Left cardiac atrium (tissue), 4 donors: ENCODE measurements at regions not wholly inside any gene's neighbourhood (a gene's known extent, or its start where the extent isn't known, plus 50 kb on each side); places are given as distances from the start of the nearest gene placed in this dataset.
"Not testable (repeated sequence)": the region's sequence is repeated elsewhere in the genome, so short reads cannot be mapped to it uniquely, and the experiment has no call there.

ENCODE experiments used
- ATAC-seq, 2 donors: fragments of 200-7000 bp; cut with Tn5 transposase; one replicate each; pipeline ENCODE4 v1.9.1; 2020; ENCODE audit warnings: mild to moderate bottlenecking in 2 of 2, moderate library complexity in 2 of 2
- DNase-seq: peaks from one replicate; pipeline ENCODE4 v3.0.0-alpha.2; 2020
- intact Hi-C, 2 donors: fragments of 100-400 bp; cut with DNase I; formaldehyde crosslinking; loops; one replicate each; pipeline versions ENCODE4 v1.14.1 to v1.15.1; 2022 to 2023
- donor health status: DM: no; HTN: yes; CAD: no.
- donor health status: DM: no; HTN: yes; CAD: no; lungs with severe emphysema.
- donor health status: DM: yes; HTN: yes; CAD: no.
- donor health status: Dilated cardiomyopathy.

DNA sequence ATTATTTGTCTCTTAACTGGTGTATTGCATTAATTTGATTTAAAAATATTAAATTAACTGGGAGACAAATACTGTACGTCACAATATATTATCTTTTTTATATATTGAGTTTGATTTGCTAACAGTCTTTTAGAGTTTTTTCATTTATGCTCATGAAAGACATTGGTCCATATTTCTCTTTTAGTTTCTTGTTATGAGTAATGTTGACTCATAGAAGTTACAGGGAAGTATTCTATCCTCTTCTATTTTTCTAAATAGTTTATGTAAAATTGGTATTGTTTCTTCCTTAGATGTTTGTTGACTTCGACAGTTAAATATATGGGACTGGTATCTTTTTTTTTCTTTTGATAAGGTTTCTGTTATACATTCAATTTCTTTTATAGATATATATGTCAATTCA lies 1115.6 kb upstream of the CITED2 start:
- intact Hi-C loops = no loop called here
- ATAC-seq (no peak), DNase-seq (no peak)

DNA sequence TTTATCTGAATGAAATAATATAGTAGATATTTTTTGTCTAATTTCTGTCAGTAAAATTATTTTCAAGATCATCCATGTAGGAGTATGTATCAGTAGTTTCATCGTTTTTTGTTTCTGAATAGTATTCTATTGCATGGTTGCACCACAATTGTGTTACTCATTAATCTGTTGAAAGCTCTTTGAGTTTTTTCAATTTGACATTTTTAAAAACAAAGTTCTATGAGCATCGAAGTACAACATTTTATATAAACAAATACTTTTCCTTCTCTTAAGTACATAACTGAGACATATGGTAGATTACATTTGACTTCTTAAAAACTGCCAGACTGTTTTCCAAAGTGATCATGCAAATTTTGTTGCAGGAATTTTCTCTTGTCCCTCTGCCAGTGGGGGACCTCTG lies 1113.1 kb upstream of the CITED2 start:
- intact Hi-C loops = no loop called here
- ATAC-seq = no peak

DNA sequence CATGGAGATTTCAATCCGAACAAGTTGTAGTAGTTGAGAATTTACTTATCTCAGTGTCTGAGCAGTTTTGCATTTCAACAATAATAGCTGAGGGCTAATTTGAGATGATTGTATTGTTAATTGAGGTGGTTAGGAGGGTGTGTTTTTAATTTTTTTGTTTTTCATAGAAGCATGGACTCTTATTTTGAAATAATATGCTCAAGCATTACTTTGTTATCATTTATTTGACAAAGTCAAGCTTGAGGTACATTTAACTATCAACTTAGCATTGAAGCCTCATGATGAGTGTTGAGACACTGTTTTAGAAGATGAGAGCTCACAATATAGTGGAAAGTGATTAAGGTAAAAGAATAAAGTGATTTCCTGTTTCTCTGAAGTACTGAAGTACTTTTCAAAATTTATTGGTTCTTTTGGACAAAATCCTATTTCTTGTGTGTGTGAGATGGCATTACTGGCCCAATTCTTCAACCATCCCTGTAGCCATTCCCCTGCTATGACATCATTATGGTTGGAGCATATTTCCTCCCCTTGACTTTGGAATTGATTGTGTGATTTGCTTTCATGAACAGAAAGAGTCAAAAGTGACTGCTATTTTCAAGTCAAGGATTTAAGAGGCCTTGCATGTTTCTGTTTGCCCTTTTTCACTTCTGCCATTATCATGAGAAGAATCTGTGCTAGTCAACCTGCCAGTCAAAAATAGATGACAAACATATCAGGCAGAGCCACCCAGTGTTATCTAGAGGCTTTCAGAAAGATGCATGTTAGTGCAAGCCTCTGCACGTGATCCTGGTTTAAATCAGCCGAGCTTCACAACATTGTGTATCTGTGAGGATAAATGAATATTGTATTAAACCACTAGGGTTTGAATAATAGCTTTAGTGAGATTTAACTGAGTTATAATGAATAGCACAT lies 1112.3 kb upstream of the CITED2 start:
- no peak for ATAC-seq
- DNase-seq = no peak
- intact Hi-C loops = no loop called here

More for the DNA sequence above, 1113.1 kb upstream of the CITED2 start:
- no peak for DNase-seq

DNA sequence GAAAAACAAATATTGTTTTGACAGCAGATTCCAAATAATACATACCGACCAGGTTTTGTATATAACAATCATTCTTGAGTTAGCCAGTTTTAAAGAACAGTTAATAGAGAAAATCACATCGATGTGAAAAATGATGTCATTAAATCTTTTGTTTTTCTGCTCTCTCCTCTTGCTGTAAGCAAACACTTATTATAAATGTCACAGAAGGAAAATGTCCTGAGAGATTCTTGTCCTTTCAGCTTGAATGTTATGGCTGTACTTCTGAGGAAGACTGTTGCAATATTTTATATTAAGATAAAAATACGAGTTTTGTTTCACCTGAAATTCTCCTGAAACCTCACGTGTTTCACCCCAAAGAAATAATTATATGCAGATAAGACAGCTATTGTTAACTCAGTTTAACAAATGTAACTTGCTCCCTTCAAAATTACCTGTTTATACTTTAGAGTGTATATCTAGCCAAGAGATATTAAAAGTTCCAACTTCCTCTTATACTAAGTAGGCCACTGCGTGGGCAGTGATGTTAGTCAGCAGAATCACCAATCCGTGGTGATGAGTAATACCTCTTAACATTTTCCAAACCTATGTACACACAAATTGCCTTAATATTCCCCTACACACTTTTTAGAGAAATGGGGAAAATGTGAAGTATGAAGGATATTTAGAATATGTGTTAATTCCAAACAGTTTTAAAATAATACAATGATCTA lies 1111.4 kb upstream of the CITED2 start:
- ATAC-seq (peak; percentile 63 to 93), DNase-seq (peak; percentile 36)
- intact Hi-C loops = no loop called here

DNA sequence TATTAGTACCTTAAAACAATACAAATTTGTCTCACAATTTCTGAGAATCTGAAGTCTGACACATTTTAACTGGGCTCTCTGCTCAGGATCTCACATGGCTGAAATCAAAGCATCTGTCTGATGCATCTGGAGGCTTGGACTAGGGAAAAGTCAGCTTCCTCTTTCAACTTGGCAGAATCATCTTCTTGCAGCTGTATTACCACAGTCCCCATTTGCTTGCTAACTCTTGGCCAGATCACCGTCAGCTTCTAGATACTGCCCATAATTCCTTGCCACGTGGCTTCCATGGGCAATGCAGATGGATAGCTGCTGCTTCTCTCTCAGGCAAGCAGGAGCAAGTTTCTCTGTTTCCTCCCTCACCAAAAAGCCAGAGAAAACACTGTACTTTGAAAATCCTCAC lies 1106.4 kb upstream of the CITED2 start:
- ATAC-seq (peak; percentile 53 to 82), DNase-seq (no peak)
- intact Hi-C loops = no loop called here

DNA sequence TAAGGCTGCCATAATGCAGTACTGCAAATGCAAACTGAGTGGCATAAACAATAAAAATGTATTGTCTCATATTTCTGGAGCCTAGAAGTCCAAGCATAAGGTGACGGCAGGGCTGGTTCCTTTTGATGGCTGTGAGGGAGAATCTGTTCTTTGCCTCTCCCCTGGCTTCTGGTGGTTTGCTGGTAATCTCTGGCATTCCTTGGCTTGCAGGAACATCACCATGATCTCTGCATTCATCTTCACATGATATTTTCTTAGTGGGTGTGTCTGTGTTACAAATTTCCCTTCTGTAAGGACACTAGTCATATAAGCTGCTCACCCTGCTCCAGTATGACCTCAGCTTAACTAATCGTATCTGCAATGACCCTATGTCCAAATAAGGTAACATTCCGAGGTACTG lies 1104.2 kb upstream of the CITED2 start:
- intact Hi-C loops = no loop called here
- DNase-seq (no peak), ATAC-seq (no peak)

DNA sequence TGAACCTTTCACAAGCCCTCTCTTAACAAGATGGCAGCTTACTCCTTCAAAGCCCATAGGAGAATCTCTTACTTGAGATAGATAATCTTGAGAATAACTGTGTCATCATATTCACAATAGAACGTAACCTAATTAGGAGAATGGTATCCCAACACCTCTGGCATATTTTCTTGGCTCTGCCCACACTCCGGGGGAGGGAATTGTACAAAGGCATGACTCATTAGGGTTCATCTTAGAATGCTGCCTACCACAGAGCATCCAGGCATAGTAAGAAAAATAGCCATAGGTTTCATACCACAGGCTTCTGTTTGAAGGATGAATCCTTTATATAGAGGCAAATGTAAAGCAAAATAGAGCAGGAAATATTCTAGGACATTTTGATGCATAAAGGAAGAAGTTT lies 1100.6 kb upstream of the CITED2 start:
- no peak for DNase-seq
- intact Hi-C loops = no loop called here
- ATAC-seq = peak in 1 of 2 donors; percentile 85

DNA sequence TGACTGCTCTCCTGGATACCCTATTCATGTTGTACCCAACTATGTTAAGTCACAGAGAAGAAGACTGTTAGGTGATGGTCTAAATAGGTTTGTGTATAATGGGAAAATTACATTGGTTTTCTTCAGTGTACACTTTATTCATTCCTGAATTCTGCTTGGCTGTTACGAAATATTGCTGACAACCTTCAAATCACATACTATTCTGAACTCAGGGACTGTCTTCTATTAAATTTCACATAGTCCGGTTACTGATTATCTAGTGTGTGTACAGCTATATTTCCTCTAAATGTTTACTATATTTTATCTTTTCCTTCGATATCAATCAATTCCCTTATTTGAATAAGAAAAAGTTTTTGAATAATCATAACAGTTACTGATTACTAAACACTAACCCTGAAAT lies 1090.3 kb upstream of the CITED2 start:
- no peak for DNase-seq
- intact Hi-C loops = no loop called here
- ATAC-seq = no peak

DNA sequence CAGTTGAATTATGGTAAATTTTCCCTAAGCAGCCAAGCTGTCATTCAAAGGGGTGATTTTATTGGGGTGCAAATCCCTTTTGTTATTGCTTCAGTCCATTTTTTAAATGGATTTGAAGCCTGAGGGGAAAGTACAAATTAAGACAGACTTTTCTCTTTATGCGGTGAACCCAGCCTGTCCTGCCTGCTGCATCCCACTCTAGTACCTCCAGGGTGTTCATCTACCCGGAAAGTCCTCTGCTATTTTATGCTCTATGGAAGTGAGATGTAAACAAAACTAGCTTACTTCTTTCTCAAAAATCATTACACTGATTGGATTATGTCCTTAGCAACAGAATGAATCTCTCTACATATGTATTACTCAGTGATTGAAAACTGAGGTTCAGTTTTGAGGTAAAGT lies 1088.9 kb upstream of the CITED2 start:
- DNase-seq (no peak), ATAC-seq (peak in 1 of 2 donors; percentile 17)
- intact Hi-C loops = no loop called here

DNA sequence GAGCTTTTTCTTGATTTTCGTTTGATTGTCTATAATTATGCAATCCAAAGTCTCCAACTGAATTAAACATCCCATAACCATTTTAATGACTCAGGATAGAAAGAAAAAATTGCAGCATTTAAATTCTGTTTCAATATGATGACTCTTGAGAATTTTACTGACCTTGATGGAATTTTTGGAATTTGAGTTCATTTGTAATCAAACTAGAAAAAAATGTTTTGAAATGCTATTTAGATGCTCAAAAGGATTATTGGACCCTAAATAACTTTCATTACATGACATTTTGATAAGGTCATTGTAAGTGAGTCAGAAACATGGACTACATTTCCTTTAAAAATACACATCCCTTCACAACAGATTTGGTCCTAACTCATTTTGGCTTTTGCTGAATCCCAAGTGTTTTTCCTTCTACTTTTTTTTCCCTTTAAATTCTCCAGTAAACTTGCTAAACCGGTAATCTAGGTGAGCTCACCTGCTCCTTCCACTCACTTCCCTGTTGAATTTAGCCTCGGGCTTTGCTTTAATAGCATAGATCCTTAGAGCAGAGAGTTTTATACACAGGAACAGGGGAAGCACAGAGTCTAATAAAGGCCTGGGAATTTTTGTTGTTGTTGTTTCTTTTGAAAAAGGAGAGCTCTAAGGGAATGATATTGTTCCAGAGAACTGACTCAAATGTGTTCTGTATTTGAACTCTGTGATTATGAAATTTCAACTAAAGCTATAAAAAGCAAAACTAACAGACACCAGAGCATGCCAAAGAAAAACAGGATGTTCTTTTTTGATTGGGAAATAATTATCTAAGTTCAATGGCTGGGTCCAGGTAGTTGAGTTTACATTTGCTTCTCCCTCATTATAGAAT lies 1088.2 kb upstream of the CITED2 start:
- ATAC-seq (peak; percentile 63 to 88), DNase-seq (no peak)
- intact Hi-C loops = no loop called here

DNA sequence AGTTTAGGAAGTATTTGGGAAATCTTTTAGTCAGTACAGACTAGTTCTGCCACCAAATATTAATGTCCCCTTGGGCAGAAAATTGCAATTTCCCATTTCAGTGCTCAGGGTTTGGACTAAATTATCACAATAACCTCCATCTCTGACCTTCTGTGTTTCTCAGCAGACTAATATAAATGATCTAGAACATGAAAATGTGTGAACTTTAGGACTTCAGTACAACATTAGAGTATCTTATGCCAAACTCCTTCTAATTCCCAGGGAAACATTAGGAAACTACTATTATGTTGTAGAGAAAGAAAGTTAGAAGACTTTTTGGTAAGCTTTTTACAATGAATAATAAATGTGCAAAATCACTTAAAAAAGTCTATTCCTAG lies 1087.6 kb upstream of the CITED2 start:
- no peak for ATAC-seq
- no peak for DNase-seq
- intact Hi-C loops = no loop called here

DNA sequence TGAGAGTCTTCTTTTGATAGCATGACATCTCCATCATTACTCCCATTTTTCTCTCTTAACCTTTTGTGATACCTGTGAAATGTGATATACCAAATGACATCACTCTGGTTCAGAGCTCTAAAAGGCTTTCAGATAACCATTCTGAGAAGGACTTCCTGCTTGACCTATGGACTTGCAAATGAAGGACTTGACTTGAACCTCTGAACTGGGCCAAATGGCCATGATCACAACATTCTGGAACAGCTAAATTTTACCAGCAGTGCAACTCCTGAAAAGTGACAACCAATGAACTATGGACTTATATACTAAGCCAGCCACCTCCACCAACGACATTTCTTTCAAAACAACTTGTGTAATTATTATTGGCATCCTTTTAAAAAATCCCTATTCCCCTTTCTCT lies 1085.8 kb upstream of the CITED2 start:
- DNase-seq = no peak
- no peak for ATAC-seq
- intact Hi-C loops = no loop called here

DNA sequence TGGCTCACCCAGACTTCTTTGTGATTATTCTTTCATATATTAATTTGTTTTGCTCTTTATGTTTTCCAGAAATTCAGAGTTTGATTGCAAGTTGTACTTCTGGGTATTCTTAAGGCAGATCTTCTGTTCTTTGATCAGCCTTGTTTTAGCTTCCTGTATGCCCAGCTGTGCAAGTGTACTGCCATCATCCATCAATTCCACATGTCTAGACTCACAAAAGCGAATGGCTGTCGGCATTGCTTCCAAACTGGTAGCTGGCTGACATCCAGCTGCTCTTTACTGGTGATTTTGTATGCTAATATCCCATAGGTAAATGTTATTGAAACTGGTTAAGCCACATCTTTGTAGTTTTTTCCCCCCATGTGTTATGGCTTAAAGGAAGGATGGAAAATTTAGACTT lies 1084.8 kb upstream of the CITED2 start:
- no peak for DNase-seq
- intact Hi-C loops = no loop called here
- no peak for ATAC-seq

DNA sequence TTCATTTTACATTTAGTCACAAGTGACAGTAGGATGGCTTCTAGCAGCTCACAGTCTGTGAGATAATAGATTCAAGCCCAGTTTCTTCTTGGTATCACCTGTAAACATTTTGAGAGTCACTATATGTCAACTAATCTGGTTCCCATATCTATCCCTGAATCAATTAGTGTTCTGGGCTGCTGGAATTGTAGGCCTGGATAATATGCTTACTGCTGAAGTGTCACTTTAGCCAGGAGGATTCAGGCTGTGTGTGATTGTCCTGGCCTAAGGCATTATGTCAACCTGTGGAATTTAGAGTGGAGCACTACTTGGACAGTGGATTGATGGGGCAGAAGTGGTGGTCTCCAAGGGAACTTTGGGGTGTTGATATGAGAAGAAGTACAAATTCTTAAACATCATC lies 1071.8 kb upstream of the CITED2 start:
- intact Hi-C loops = no loop called here
- DNase-seq = no peak
- no peak for ATAC-seq

DNA sequence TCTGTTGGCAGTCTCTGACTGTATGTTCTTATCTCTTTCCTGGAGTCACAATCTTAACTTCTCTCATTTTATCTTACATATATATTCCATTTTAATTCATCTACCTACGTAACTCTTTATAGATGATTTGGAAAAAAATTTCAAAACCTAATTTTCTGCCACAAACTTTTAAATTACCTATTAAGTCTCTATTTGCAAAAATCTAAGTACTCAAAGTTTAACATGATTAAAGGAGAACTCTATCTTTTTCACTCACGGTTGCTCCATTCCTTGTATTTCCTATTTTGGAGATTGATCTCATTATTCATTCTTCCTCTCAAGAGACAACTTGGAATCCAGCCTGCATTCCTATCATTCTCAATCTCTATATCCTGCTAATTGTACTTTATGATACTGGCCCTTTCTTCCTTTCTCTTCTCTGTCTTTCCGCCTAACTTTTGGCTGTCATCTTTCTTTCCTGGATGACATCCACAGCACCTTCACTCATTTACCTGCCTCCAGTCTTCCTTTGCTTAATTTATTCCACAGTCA lies 1071.1 kb upstream of the CITED2 start:
- DNase-seq (no peak), ATAC-seq (no peak)
- intact Hi-C loops = no loop called here

DNA sequence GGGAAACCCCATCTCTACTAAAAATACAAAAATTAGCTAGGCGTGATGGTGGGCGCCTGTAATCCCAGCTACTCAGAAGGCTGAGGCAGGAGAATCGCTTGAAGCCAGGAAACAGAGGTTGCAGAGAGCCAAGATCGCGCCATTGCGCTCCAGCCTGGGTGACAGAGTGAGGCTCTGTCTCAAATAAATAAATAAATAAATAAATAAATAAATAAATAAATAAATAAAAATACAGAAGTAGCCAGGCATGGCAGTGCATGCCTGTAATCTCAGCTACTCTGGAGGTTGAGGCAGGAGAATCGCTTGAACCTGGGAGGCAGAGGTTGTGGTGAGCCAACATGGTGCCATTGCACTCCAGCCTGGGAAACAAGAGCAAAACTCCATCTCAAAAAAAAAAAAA lies 1068.7 kb upstream of the CITED2 start:
- DNase-seq, ATAC-seq: not testable (repeated sequence)
- intact Hi-C loops = loop anchor here in 1 of 2 donors (5.0 kb wide), 1 partner anchor 561 kb away; no protein-coding TSS in a partner anchor

DNA sequence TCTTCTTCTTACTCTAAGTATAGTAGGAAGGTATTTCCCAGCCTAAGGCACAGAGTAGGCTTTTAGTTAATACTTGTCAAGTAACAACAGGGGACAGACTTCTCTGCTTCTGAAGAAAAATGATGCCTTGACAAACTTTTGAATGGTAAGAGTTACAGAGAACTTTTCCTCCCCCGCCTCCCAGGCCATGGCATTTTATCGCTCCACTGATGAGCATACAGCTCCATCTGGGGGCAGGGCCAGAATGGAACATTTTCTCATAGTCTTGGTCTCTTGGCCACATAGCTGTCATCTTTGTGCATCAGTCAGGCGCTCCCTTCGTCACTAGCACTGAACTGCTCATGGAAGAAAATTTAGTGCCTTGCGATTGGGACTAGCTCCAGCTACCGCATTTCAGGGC lies 1066.8 kb upstream of the CITED2 start:
- ATAC-seq (peak; percentile 93 to 94), DNase-seq (peak; percentile 64)
- intact Hi-C loops = loop anchor here in 1 of 2 donors (5.0 kb wide), 1 partner anchor 559 kb away; no protein-coding TSS in a partner anchor

DNA sequence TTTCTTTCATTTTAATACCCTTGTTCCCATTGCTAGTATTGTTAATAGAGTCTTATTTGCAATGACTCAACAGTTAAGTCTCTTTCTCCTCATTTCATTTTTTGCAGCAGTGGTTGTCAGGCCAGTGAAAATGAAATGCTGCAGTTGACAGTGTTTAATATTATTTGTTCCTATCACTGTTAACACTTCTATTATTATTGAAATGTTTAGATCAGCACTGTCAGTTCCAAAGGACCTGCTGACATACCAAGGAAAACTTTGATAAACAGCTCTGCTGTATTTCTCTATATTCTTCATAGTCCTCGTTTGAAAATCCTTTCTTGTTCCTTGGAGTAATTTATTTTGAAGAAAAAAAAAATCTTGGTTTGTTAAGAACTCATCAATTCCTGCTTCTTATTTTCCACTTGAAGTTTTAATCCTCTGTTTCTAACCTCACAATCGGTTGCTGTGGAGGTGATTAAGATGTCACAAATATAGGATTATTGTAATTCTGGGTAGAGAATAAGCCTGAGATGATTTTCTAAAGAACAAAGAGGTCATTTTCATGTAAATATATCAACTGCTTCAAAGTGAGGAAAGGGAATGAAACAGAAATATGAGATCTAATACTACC lies 1065.9 kb upstream of the CITED2 start:
- no peak for ATAC-seq
- no peak for DNase-seq
- intact Hi-C loops = loop anchor here in 1 of 2 donors (5.0 kb wide), 1 partner anchor 558 kb away; no protein-coding TSS in a partner anchor

DNA sequence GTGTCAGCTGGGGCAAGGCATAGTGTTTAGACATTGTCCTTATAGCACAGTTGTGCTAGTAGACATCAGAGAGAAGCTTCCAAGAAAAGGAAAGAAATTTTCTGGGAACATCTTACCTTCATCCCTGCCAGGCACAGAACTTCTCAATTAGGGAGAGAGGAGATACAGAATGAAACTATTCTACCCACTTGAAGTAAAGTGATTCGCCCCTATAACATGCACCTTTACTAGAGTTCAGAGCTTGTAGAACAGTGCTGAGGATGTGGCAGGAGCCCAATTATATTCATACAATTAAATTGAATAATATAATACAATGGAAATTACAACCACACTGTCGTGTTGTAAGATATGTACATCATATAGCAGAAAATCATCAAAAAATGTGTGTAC lies 1063.9 kb upstream of the CITED2 start:
- intact Hi-C loops = no loop called here
- ATAC-seq (no peak), DNase-seq (no peak)
